ENCODE measurements at regions not wholly inside any gene's neighbourhood (a gene's known extent, or its start where the extent isn't known, plus 50 kb on each side); places are given as distances from the start of the nearest gene placed in this dataset.

- H3K9ac ChIP-seq (ENCODE audit: insufficient read depth, low read length, poor library complexity, severe bottlenecking): no peak overlapping the region
- H3K4me3 ChIP-seq (replicated peaks in 1 of 3; ENCODE audit: low read depth in 2 of 3, low read length in 3 of 3): no peak overlapping the region
- Mint-ChIP-seq H3K27me3 (ENCODE audit: low read depth in 3 of 3) (peaks cover 0 to 11% (median 1%) of the 10 kb centered on the region in 3 donors), H3K36me3 (no peaks in the 10 kb centered on the region), H3K4me3 (no peak overlapping the region), H3K4me1 (no peaks in the 10 kb centered on the region), H3K27ac (no peak overlapping the region), H3K9me3 (peaks cover 0 to 11% (median 0%) of the 10 kb centered on the region in 7 donors)
- no peaks in the 10 kb centered on the region for H3K4me1 ChIP-seq (ENCODE audit: control insufficient read depth in 1 of 2, insufficient read depth in 2 of 2, low read length in 2 of 2)
- DNase-seq: no peak
- H3K36me3 ChIP-seq (replicated peaks in 1 of 2; ENCODE audit: control insufficient read depth in 1 of 2, insufficient read depth in 2 of 2, low read length in 2 of 2): no peaks in the 10 kb centered on the region
- no peak for TF ChIP-seq CTCF (IDR thresholded peaks at IDR 0.05)
- H3K4me2 ChIP-seq (replicated peaks; ENCODE audit: extremely low read depth, low read length, poor library complexity, severe bottlenecking): no peak overlapping the region
- no peak overlapping the region for H3K27ac ChIP-seq (ENCODE audit: low read depth in 1 of 2, low read length in 2 of 2)
- intact Hi-C loops (cut with micrococcal nuclease): no loop called here
- no peaks in the 10 kb centered on the region for H4K20me1 ChIP-seq (ENCODE audit: insufficient read depth, low read length)
- H3K79me2 ChIP-seq (ENCODE audit: insufficient read depth, low read length): no peaks in the 10 kb centered on the region
- no peak overlapping the region for H2AFZ ChIP-seq (ENCODE audit: insufficient read depth, low read depth, low read length, poor library complexity, severe bottlenecking)
- 60% methylated on average over 1 of the region's 1 CpG for WGBS (ENCODE audit: insufficient coverage)
- no peaks in the 10 kb centered on the region for H3K9me3 ChIP-seq (replicated peaks in 1 of 2; ENCODE audit: control insufficient read depth in 1 of 2, insufficient read depth in 1 of 2, low read length in 2 of 2)
- no peaks in the 10 kb centered on the region for H3K27me3 ChIP-seq (ENCODE audit: control insufficient read depth in 2 of 2, insufficient read depth in 2 of 2, low read length in 2 of 2)
These were observed 451.1 kb downstream of the FOXO1 start for GRCh38 chr13:40215311-40215710.

GRCh38 chr13:40215747-40216146 lies 450.7 kb downstream of the FOXO1 start:
- intact Hi-C loops (cut with micrococcal nuclease): no loop called here

More at GRCh38 chr13:40215747-40216146, 450.7 kb downstream of the FOXO1 start:
- Histone ChIP-seq H4K20me1 (ENCODE audit: insufficient read depth, low read length) (no peaks in the 10 kb centered on the region), H3K9ac (ENCODE audit: insufficient read depth, low read length, poor library complexity, severe bottlenecking) (no peak overlapping the region), H2AFZ (ENCODE audit: insufficient read depth, low read depth, low read length, poor library complexity, severe bottlenecking) (no peak overlapping the region), H3K79me2 (ENCODE audit: insufficient read depth, low read length) (no peaks in the 10 kb centered on the region), H3K9me3 (replicated peaks in 1 of 2; ENCODE audit: control insufficient read depth in 1 of 2, insufficient read depth in 1 of 2, low read length in 2 of 2) (no peaks in the 10 kb centered on the region), H3K4me2 (replicated peaks; ENCODE audit: extremely low read depth, low read length, poor library complexity, severe bottlenecking) (no peak overlapping the region), H3K4me1 (ENCODE audit: control insufficient read depth in 1 of 2, insufficient read depth in 2 of 2, low read length in 2 of 2) (no peaks in the 10 kb centered on the region), H3K27me3 (ENCODE audit: control insufficient read depth in 2 of 2, insufficient read depth in 2 of 2, low read length in 2 of 2) (no peaks in the 10 kb centered on the region), H3K27ac (ENCODE audit: low read depth in 1 of 2, low read length in 2 of 2) (no peak overlapping the region), H3K36me3 (replicated peaks in 1 of 2; ENCODE audit: control insufficient read depth in 1 of 2, insufficient read depth in 2 of 2, low read length in 2 of 2) (no peaks in the 10 kb centered on the region), H3K4me3 (replicated peaks in 1 of 3; ENCODE audit: low read depth in 2 of 3, low read length in 3 of 3) (no peak overlapping the region)
- peaks cover 0 to 11% (median 2%) of the 10 kb centered on the region in 3 donors for H3K27me3 Mint-ChIP-seq (ENCODE audit: low read depth in 3 of 3)
- DNase-seq: no peak
- no peak for TF ChIP-seq CTCF (IDR thresholded peaks at IDR 0.05)
- H3K27ac Mint-ChIP-seq: no peak overlapping the region
- peaks cover 0 to 11% (median 0%) of the 10 kb centered on the region in 7 donors for H3K9me3 Mint-ChIP-seq
- H3K4me1 Mint-ChIP-seq: no peaks in the 10 kb centered on the region
- 80% methylated on average over 1 of the region's 3 CpGs for WGBS (ENCODE audit: insufficient coverage)
- H3K36me3 Mint-ChIP-seq: no peaks in the 10 kb centered on the region
- no peak overlapping the region for H3K4me3 Mint-ChIP-seq
